GM21717 (cell line): ENCODE measurements at regions not wholly inside any gene's neighbourhood (a gene's known extent, or its start where the extent isn't known, plus 50 kb on each side); places are given as distances from the start of the nearest gene placed in this dataset.
A peak's percentile ranks its signal among the peaks of the same experiment; 100 is the strongest.
"Not testable (repeated sequence)": the region's sequence is repeated elsewhere in the genome, so short reads cannot be mapped to it uniquely, and the experiment has no call there.

ENCODE experiments used
- ATAC-seq: cut with Tn5 transposase; IDR thresholded peaks from one replicate; pipeline ENCODE4 v1.9.1; 2021; ENCODE audit warnings: mild to moderate bottlenecking, moderate library complexity; ENCODE audit not compliant: unreplicated experiment

GRCh38 chr5:103821361-103821760 lies 258.8 kb upstream of the NUDT12 start:
- no peak for ATAC-seq

GRCh38 chr5:103808464-103809106 lies 246.0 kb upstream of the NUDT12 start:
- ATAC-seq: peak; percentile 93

- ATAC-seq: no peak
These were observed 242.1 kb upstream of the NUDT12 start for GRCh38 chr5:103804711-103805110.

- ATAC-seq: no peak
These were observed 239.1 kb upstream of the NUDT12 start for GRCh38 chr5:103801681-103802080.

GRCh38 chr5:103800741-103801495 lies 238.3 kb upstream of the NUDT12 start:
- ATAC-seq: no peak

- ATAC-seq: no peak
These were observed 231.1 kb upstream of the NUDT12 start for GRCh38 chr5:103793595-103794182.

GRCh38 chr5:103785569-103785968 lies 223.0 kb upstream of the NUDT12 start:
- ATAC-seq: no peak

GRCh38 chr5:103783669-103784068 lies 221.1 kb upstream of the NUDT12 start:
- ATAC-seq: no peak

GRCh38 chr5:103780794-103781193 lies 218.2 kb upstream of the NUDT12 start:
- no peak for ATAC-seq

- ATAC-seq: no peak
These were observed 212.1 kb upstream of the NUDT12 start for GRCh38 chr5:103774721-103775120.

- ATAC-seq: no peak
These were observed 209.7 kb upstream of the NUDT12 start for GRCh38 chr5:103772248-103772647.

GRCh38 chr5:103764403-103764802 lies 201.8 kb upstream of the NUDT12 start:
- no peak for ATAC-seq

- ATAC-seq: no peak
These were observed 196.4 kb upstream of the NUDT12 start for GRCh38 chr5:103758996-103759395.

GRCh38 chr5:103755974-103756373 lies 193.4 kb upstream of the NUDT12 start:
- ATAC-seq: no peak

- ATAC-seq: no peak
These were observed 182.9 kb upstream of the NUDT12 start for GRCh38 chr5:103745353-103746065.

- no peak for ATAC-seq
These were observed 181.6 kb upstream of the NUDT12 start for GRCh38 chr5:103744159-103744558.

- ATAC-seq: no peak
These were observed 180.8 kb upstream of the NUDT12 start for GRCh38 chr5:103743421-103743820.

- ATAC-seq: no peak
These were observed 179.4 kb upstream of the NUDT12 start for GRCh38 chr5:103741984-103742383.

GRCh38 chr5:103736343-103736742 lies 173.8 kb upstream of the NUDT12 start:
- not testable (repeated sequence) for ATAC-seq

GRCh38 chr5:103724271-103724670 lies 161.7 kb upstream of the NUDT12 start:
- ATAC-seq: no peak

- no peak for ATAC-seq
These were observed 158.6 kb upstream of the NUDT12 start for GRCh38 chr5:103721183-103721582.

GRCh38 chr5:103718108-103718507 lies 155.5 kb upstream of the NUDT12 start:
- no peak for ATAC-seq
